ENCODE measurements at regions not wholly inside any gene's neighbourhood (a gene's known extent, or its start where the extent isn't known, plus 50 kb on each side); places are given as distances from the start of the nearest gene placed in this dataset.

DNA sequence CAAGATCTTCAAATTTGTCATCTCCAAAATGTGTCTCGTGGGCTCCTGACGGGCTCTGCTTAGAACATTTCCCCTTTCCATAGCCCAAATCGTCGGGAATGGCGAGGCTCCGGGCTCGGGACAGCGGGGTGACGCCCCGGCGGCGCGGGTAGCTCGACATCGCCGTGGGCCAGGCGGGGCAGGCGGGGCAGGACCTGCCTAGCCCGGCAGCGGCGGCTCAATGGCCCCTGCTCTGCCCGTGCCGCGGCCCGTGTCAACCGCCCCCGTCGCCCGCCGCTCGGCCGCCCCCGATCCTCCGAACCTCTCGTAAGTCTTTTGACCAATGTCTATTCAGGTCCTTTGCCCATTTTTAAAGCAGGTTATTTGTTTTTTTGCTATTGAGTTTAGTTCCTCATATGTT, 111.2 kb downstream of the PMAIP1 start:
- no peaks in the 10 kb centered on the region for H3K27me3 ChIP-seq
- no peak overlapping the region for H3K27ac ChIP-seq
- H3K4me3 ChIP-seq, result no peak overlapping the region
- H3K9me3 ChIP-seq, result no peaks in the 10 kb centered on the region
- DNase-seq (ENCODE audit: low spot score in 2 of 2), result no peak
- H3K36me3 ChIP-seq, result no peaks in the 10 kb centered on the region
- WGBS, result 96% methylated on average over 35 of the region's 35 CpGs
- TF ChIP-seq EP300 (IDR thresholded peaks at IDR 0.05), result no peak
- no peak for TF ChIP-seq POLR2AphosphoS5 (IDR thresholded peaks at IDR 0.05)
- TF ChIP-seq POLR2A (IDR thresholded peaks at IDR 0.05), result no peak
- TF ChIP-seq, protein P1, sequence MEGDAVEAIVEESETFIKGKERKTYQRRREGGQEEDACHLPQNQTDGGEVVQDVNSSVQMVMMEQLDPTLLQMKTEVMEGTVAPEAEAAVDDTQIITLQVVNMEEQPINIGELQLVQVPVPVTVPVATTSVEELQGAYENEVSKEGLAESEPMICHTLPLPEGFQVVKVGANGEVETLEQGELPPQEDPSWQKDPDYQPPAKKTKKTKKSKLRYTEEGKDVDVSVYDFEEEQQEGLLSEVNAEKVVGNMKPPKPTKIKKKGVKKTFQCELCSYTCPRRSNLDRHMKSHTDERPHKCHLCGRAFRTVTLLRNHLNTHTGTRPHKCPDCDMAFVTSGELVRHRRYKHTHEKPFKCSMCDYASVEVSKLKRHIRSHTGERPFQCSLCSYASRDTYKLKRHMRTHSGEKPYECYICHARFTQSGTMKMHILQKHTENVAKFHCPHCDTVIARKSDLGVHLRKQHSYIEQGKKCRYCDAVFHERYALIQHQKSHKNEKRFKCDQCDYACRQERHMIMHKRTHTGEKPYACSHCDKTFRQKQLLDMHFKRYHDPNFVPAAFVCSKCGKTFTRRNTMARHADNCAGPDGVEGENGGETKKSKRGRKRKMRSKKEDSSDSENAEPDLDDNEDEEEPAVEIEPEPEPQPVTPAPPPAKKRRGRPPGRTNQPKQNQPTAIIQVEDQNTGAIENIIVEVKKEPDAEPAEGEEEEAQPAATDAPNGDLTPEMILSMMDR (IDR thresholded peaks at IDR 0.05), result no peak
- no peaks in the 10 kb centered on the region for H3K4me1 ChIP-seq

DNA sequence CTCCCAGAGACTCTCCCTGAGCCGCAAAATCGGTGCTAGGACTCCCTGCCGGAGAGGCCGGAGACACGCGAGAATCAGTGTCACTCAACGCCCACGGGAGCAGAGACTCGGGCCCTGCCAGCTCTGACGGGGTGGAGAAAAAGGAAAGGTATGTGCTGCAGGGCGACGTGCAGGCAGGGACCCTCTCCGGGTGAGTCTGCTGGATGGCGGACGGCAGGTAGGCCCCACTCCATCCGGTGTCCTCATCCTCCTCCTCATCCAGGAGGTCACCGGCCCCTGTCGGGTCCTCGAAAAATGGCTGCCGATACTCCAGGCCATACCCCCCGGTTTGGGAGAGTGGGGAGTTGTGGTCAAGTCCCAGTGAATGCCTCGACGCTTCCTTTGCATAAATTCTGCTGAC, 110.7 kb downstream of the PMAIP1 start:
- H3K4me3 ChIP-seq, result no peak overlapping the region
- H3K27me3 ChIP-seq, result no peaks in the 10 kb centered on the region
- H3K9me3 ChIP-seq, result no peaks in the 10 kb centered on the region
- DNase-seq (ENCODE audit: low spot score in 2 of 2), result no peak
- 96% methylated on average over 23 of the region's 23 CpGs for WGBS
- no peak overlapping the region for H3K27ac ChIP-seq
- H3K4me1 ChIP-seq, result no peaks in the 10 kb centered on the region
- H3K36me3 ChIP-seq, result no peaks in the 10 kb centered on the region
- TF ChIP-seq EP300 (IDR thresholded peaks at IDR 0.05) (no peak), POLR2A (IDR thresholded peaks at IDR 0.05) (no peak), POLR2AphosphoS5 (IDR thresholded peaks at IDR 0.05) (no peak)
- TF ChIP-seq, protein P1 (IDR thresholded peaks at IDR 0.05), result no peak

DNA sequence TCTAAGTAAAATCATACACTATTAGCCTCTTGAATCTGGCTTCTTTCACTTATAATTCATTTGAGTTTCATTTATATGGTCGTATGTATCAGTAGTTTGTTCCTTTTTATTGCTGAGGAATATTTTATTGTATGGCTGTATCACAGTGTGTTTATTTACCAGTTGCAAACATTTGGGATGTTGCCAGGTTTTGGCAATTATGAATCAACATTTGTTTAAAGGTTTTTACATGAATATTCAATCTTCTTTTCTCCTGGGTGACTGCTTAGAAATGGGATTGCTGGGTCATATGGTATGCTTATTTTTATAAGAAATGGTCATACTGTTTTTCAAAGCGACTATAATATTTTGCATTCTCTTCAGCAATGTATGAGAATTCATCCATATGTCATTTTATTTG, 107.9 kb downstream of the PMAIP1 start:
- TF ChIP-seq EP300 (IDR thresholded peaks at IDR 0.05), result no peak
- no peak for TF ChIP-seq POLR2A (IDR thresholded peaks at IDR 0.05)
- TF ChIP-seq POLR2AphosphoS5 (IDR thresholded peaks at IDR 0.05), result no peak
- TF ChIP-seq, protein P1 (IDR thresholded peaks at IDR 0.05), result no peak
- no peak overlapping the region for H3K27ac ChIP-seq
- H3K4me3 ChIP-seq, result no peak overlapping the region
- no peaks in the 10 kb centered on the region for H3K4me1 ChIP-seq
- H3K27me3 ChIP-seq, result no peaks in the 10 kb centered on the region
- H3K9me3 ChIP-seq, result no peaks in the 10 kb centered on the region
- DNase-seq (ENCODE audit: low spot score in 2 of 2), result no peak
- WGBS, result 64% methylated on average over 2 of the region's 2 CpGs
- no peaks in the 10 kb centered on the region for H3K36me3 ChIP-seq

DNA sequence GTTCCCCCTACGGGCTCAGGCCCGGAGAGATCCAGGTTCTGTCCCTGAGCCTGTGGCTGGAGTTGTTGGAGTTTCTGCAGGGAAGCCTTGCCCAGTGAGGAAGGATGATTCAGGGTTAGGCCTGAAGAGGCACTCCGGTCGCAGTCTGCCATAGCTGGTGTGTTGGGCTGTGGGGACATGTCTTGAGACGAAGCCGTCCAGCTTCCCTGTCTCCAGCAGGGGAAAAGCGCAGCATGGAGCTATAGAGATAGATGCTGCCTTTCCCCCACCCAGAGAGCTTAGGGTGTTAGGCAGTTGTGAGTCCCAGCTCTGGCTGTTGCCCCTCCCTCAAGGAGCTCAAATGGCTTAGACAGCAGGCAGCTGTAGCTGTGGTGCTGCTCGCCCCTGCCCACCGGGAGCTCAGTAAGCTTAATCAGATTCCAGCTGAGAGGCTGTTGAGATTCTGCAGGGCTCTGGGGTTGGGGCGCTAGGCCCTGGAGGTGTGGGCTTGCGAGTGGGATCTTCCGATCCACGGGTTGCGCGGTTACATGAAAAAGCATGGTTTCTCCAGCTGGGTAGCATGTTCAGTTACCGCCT, 103.9 kb downstream of the PMAIP1 start:
- TF ChIP-seq POLR2A (IDR thresholded peaks at IDR 0.05) (no peak), POLR2AphosphoS5 (IDR thresholded peaks at IDR 0.05) (no peak), EP300 (IDR thresholded peaks at IDR 0.05) (no peak)
- TF ChIP-seq, protein P1 (IDR thresholded peaks at IDR 0.05), result no peak
- no peak for DNase-seq (ENCODE audit: low spot score in 2 of 2)
- Histone ChIP-seq H3K4me1 (no peaks in the 10 kb centered on the region), H3K36me3 (no peaks in the 10 kb centered on the region), H3K27me3 (peaks cover 4% of the 10 kb centered on the region), H3K27ac (no peak overlapping the region), H3K4me3 (no peak overlapping the region), H3K9me3 (no peaks in the 10 kb centered on the region)
- 90% methylated on average over 3 of the region's 16 CpGs for WGBS

DNA sequence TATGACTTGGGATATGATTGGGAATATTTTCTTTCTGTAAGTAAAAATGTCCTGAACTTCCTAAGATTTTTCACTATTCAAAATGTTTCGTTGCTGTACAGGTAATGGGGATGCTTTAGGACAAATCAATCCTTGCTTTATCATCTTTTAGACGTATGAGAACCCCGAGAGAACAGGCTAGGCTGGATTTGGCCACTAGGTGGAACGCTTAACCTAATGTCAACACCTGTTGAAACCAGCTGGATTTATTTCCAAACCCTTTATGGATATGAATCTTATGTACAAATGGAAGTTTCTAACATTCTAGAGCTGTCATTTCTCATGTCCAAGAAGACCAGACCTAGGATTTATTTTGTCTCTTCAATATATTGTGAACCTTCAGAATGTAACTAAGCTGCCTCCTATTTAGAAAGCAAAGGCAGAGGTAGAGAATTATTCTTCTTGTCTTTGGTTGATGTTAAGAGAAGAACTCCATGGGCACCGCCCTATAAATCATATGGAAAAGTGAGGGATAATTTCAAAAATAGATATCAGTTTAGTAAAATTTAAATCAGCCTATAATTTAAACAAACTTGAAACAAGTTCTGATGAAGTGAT, 96.7 kb downstream of the PMAIP1 start:
- Histone ChIP-seq H3K27ac (no peak overlapping the region), H3K4me3 (no peak overlapping the region), H3K9me3 (no peaks in the 10 kb centered on the region), H3K27me3 (peaks cover 4% of the 10 kb centered on the region), H3K4me1 (no peaks in the 10 kb centered on the region), H3K36me3 (no peaks in the 10 kb centered on the region)
- DNase-seq (ENCODE audit: low spot score in 2 of 2), result no peak
- WGBS, result 15% methylated on average over 5 of the region's 5 CpGs
- TF ChIP-seq, protein P1 (IDR thresholded peaks at IDR 0.05), result peak; percentile 3 to 57
- no peak for TF ChIP-seq POLR2A (IDR thresholded peaks at IDR 0.05)
- TF ChIP-seq POLR2AphosphoS5 (IDR thresholded peaks at IDR 0.05), result no peak

Measured in suprapubic skin (tissue), 4 donors.